ENCODE measurements at regions not wholly inside any gene's neighbourhood (a gene's known extent, or its start where the extent isn't known, plus 50 kb on each side); places are given as distances from the start of the nearest gene placed in this dataset.

GRCh38 chr11:131275580-131275979, 94.8 kb upstream of the NTM start:
- no peaks in the 10 kb centered on the region for H3K4me1 ChIP-seq (ENCODE audit: control insufficient read depth in 2 of 2, insufficient read depth in 2 of 2, low read length in 2 of 2)
- H3K9ac ChIP-seq (ENCODE audit: low read depth in 1 of 2, low read length in 2 of 2): no peak overlapping the region
- no peak overlapping the region for H3K4me3 ChIP-seq (ENCODE audit: low read length in 2 of 2)
- H3K27me3 ChIP-seq (ENCODE audit: control insufficient read depth in 2 of 2, insufficient read depth in 2 of 2, low read length in 2 of 2): no peaks in the 10 kb centered on the region
- H3K9me3 ChIP-seq (ENCODE audit: control insufficient read depth in 2 of 2, low read length in 2 of 2): no peaks in the 10 kb centered on the region
- no peak overlapping the region for H3K27ac ChIP-seq (ENCODE audit: low read depth in 2 of 2, low read length in 2 of 2)
- H3K36me3 ChIP-seq (ENCODE audit: control insufficient read depth in 2 of 2, insufficient read depth in 2 of 2, low read length in 2 of 2): no peaks in the 10 kb centered on the region

- Histone ChIP-seq H3K9me3 (ENCODE audit: control insufficient read depth in 2 of 2, low read length in 2 of 2) (no peaks in the 10 kb centered on the region), H3K36me3 (ENCODE audit: control insufficient read depth in 2 of 2, insufficient read depth in 2 of 2, low read length in 2 of 2) (no peaks in the 10 kb centered on the region), H3K4me1 (ENCODE audit: control insufficient read depth in 2 of 2, insufficient read depth in 2 of 2, low read length in 2 of 2) (no peaks in the 10 kb centered on the region), H3K4me3 (ENCODE audit: low read length in 2 of 2) (no peak overlapping the region), H3K27me3 (ENCODE audit: control insufficient read depth in 2 of 2, insufficient read depth in 2 of 2, low read length in 2 of 2) (no peaks in the 10 kb centered on the region), H3K27ac (ENCODE audit: low read depth in 2 of 2, low read length in 2 of 2) (no peak overlapping the region), H3K9ac (ENCODE audit: low read depth in 1 of 2, low read length in 2 of 2) (no peak overlapping the region)
Observed at GRCh38 chr11:131278472-131278871, 91.9 kb upstream of the NTM start.

- Histone ChIP-seq H3K36me3 (ENCODE audit: control insufficient read depth in 2 of 2, insufficient read depth in 2 of 2, low read length in 2 of 2) (no peaks in the 10 kb centered on the region), H3K27ac (ENCODE audit: low read depth in 2 of 2, low read length in 2 of 2) (no peak overlapping the region), H3K4me3 (ENCODE audit: low read length in 2 of 2) (no peak overlapping the region)
Observed at GRCh38 chr11:131279654-131280384, 90.6 kb upstream of the NTM start.

GRCh38 chr11:131281316-131281715, 89.1 kb upstream of the NTM start:
- Histone ChIP-seq H3K36me3 (ENCODE audit: control insufficient read depth in 2 of 2, insufficient read depth in 2 of 2, low read length in 2 of 2) (no peaks in the 10 kb centered on the region), H3K27me3 (ENCODE audit: control insufficient read depth in 2 of 2, insufficient read depth in 2 of 2, low read length in 2 of 2) (no peaks in the 10 kb centered on the region), H3K9ac (ENCODE audit: low read depth in 1 of 2, low read length in 2 of 2) (no peak overlapping the region), H3K4me1 (ENCODE audit: control insufficient read depth in 2 of 2, insufficient read depth in 2 of 2, low read length in 2 of 2) (no peaks in the 10 kb centered on the region), H3K9me3 (ENCODE audit: control insufficient read depth in 2 of 2, low read length in 2 of 2) (no peaks in the 10 kb centered on the region), H3K27ac (ENCODE audit: low read depth in 2 of 2, low read length in 2 of 2) (no peak overlapping the region), H3K4me3 (ENCODE audit: low read length in 2 of 2) (no peak overlapping the region)

More at GRCh38 chr11:131279654-131280384, 90.6 kb upstream of the NTM start:
- H3K27me3 ChIP-seq (ENCODE audit: control insufficient read depth in 2 of 2, insufficient read depth in 2 of 2, low read length in 2 of 2): no peaks in the 10 kb centered on the region
- H3K9me3 ChIP-seq (ENCODE audit: control insufficient read depth in 2 of 2, low read length in 2 of 2): no peaks in the 10 kb centered on the region
- H3K9ac ChIP-seq (ENCODE audit: low read depth in 1 of 2, low read length in 2 of 2): no peak overlapping the region
- H3K4me1 ChIP-seq (ENCODE audit: control insufficient read depth in 2 of 2, insufficient read depth in 2 of 2, low read length in 2 of 2): no peaks in the 10 kb centered on the region

- Histone ChIP-seq H3K4me3 (ENCODE audit: low read length in 2 of 2) (no peak overlapping the region), H3K27ac (ENCODE audit: low read depth in 2 of 2, low read length in 2 of 2) (no peak overlapping the region), H3K4me1 (ENCODE audit: control insufficient read depth in 2 of 2, insufficient read depth in 2 of 2, low read length in 2 of 2) (no peaks in the 10 kb centered on the region), H3K9ac (ENCODE audit: low read depth in 1 of 2, low read length in 2 of 2) (no peak overlapping the region), H3K27me3 (ENCODE audit: control insufficient read depth in 2 of 2, insufficient read depth in 2 of 2, low read length in 2 of 2) (no peaks in the 10 kb centered on the region), H3K9me3 (ENCODE audit: control insufficient read depth in 2 of 2, low read length in 2 of 2) (no peaks in the 10 kb centered on the region), H3K36me3 (ENCODE audit: control insufficient read depth in 2 of 2, insufficient read depth in 2 of 2, low read length in 2 of 2) (no peaks in the 10 kb centered on the region)
Observed at GRCh38 chr11:131284041-131284440, 86.4 kb upstream of the NTM start.

- no peak overlapping the region for H3K4me3 ChIP-seq (ENCODE audit: low read length in 2 of 2)
- no peaks in the 10 kb centered on the region for H3K36me3 ChIP-seq (ENCODE audit: control insufficient read depth in 2 of 2, insufficient read depth in 2 of 2, low read length in 2 of 2)
- H3K9me3 ChIP-seq (ENCODE audit: control insufficient read depth in 2 of 2, low read length in 2 of 2): no peaks in the 10 kb centered on the region
- H3K27ac ChIP-seq (ENCODE audit: low read depth in 2 of 2, low read length in 2 of 2): no peak overlapping the region
- no peaks in the 10 kb centered on the region for H3K4me1 ChIP-seq (ENCODE audit: control insufficient read depth in 2 of 2, insufficient read depth in 2 of 2, low read length in 2 of 2)
- no peak overlapping the region for H3K9ac ChIP-seq (ENCODE audit: low read depth in 1 of 2, low read length in 2 of 2)
- no peaks in the 10 kb centered on the region for H3K27me3 ChIP-seq (ENCODE audit: control insufficient read depth in 2 of 2, insufficient read depth in 2 of 2, low read length in 2 of 2)
Observed at GRCh38 chr11:131288521-131289091, 81.8 kb upstream of the NTM start.

GRCh38 chr11:131290185-131290584, 80.2 kb upstream of the NTM start:
- no peak overlapping the region for H3K4me3 ChIP-seq (ENCODE audit: low read length in 2 of 2)
- H3K9me3 ChIP-seq (ENCODE audit: control insufficient read depth in 2 of 2, low read length in 2 of 2): no peaks in the 10 kb centered on the region
- H3K9ac ChIP-seq (ENCODE audit: low read depth in 1 of 2, low read length in 2 of 2): no peak overlapping the region
- H3K27me3 ChIP-seq (ENCODE audit: control insufficient read depth in 2 of 2, insufficient read depth in 2 of 2, low read length in 2 of 2): no peaks in the 10 kb centered on the region
- H3K36me3 ChIP-seq (ENCODE audit: control insufficient read depth in 2 of 2, insufficient read depth in 2 of 2, low read length in 2 of 2): no peaks in the 10 kb centered on the region
- no peaks in the 10 kb centered on the region for H3K4me1 ChIP-seq (ENCODE audit: control insufficient read depth in 2 of 2, insufficient read depth in 2 of 2, low read length in 2 of 2)
- no peak overlapping the region for H3K27ac ChIP-seq (ENCODE audit: low read depth in 2 of 2, low read length in 2 of 2)

- H3K36me3 ChIP-seq (ENCODE audit: control insufficient read depth in 2 of 2, insufficient read depth in 2 of 2, low read length in 2 of 2): no peaks in the 10 kb centered on the region
- no peak overlapping the region for H3K9ac ChIP-seq (ENCODE audit: low read depth in 1 of 2, low read length in 2 of 2)
- no peak overlapping the region for H3K27ac ChIP-seq (ENCODE audit: low read depth in 2 of 2, low read length in 2 of 2)
Observed at GRCh38 chr11:131295986-131296385, 74.4 kb upstream of the NTM start.

GRCh38 chr11:131297441-131297840, 73.0 kb upstream of the NTM start:
- Histone ChIP-seq H3K27me3 (ENCODE audit: control insufficient read depth in 2 of 2, insufficient read depth in 2 of 2, low read length in 2 of 2) (no peaks in the 10 kb centered on the region), H3K4me3 (ENCODE audit: low read length in 2 of 2) (no peak overlapping the region), H3K9me3 (ENCODE audit: control insufficient read depth in 2 of 2, low read length in 2 of 2) (no peaks in the 10 kb centered on the region), H3K4me1 (ENCODE audit: control insufficient read depth in 2 of 2, insufficient read depth in 2 of 2, low read length in 2 of 2) (no peaks in the 10 kb centered on the region), H3K27ac (ENCODE audit: low read depth in 2 of 2, low read length in 2 of 2) (no peak overlapping the region), H3K36me3 (ENCODE audit: control insufficient read depth in 2 of 2, insufficient read depth in 2 of 2, low read length in 2 of 2) (no peaks in the 10 kb centered on the region), H3K9ac (ENCODE audit: low read depth in 1 of 2, low read length in 2 of 2) (no peak overlapping the region)

More at GRCh38 chr11:131295986-131296385, 74.4 kb upstream of the NTM start:
- no peak overlapping the region for H3K4me3 ChIP-seq (ENCODE audit: low read length in 2 of 2)
- no peaks in the 10 kb centered on the region for H3K4me1 ChIP-seq (ENCODE audit: control insufficient read depth in 2 of 2, insufficient read depth in 2 of 2, low read length in 2 of 2)
- H3K27me3 ChIP-seq (ENCODE audit: control insufficient read depth in 2 of 2, insufficient read depth in 2 of 2, low read length in 2 of 2): no peaks in the 10 kb centered on the region
- no peaks in the 10 kb centered on the region for H3K9me3 ChIP-seq (ENCODE audit: control insufficient read depth in 2 of 2, low read length in 2 of 2)

- H3K4me3 ChIP-seq (ENCODE audit: low read length in 2 of 2): no peak overlapping the region
- H3K4me1 ChIP-seq (ENCODE audit: control insufficient read depth in 2 of 2, insufficient read depth in 2 of 2, low read length in 2 of 2): no peaks in the 10 kb centered on the region
- H3K36me3 ChIP-seq (ENCODE audit: control insufficient read depth in 2 of 2, insufficient read depth in 2 of 2, low read length in 2 of 2): no peaks in the 10 kb centered on the region
- H3K9ac ChIP-seq (ENCODE audit: low read depth in 1 of 2, low read length in 2 of 2): no peak overlapping the region
- no peaks in the 10 kb centered on the region for H3K9me3 ChIP-seq (ENCODE audit: control insufficient read depth in 2 of 2, low read length in 2 of 2)
- H3K27me3 ChIP-seq (ENCODE audit: control insufficient read depth in 2 of 2, insufficient read depth in 2 of 2, low read length in 2 of 2): no peaks in the 10 kb centered on the region
- H3K27ac ChIP-seq (ENCODE audit: low read depth in 2 of 2, low read length in 2 of 2): no peak overlapping the region
Observed at GRCh38 chr11:131299598-131300438, 70.6 kb upstream of the NTM start.
